ENCODE measurements at regions not wholly inside any gene's neighbourhood (a gene's known extent, or its start where the extent isn't known, plus 50 kb on each side); places are given as distances from the start of the nearest gene placed in this dataset.

DNA sequence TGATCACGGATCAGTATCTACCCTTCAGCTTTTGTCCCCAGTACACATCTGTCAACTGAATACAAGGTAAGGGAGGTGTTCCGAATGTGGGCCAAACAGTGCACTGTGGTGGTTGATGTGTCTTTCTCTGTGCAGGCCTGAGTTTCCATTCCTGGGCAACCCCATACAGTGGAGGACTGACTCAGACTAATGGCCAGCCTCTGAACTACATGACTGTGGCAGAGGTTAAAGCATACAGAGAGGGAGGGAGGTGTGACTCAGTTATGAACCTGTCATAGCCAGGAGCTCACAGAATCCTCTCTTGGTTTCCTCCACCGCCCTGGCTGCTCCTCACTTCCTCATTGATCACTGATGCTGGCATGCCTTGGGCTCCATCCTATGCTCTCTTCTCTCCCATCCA is 136.4 kb upstream of the TAS2R1 start:
- peaks cover 0 to 3% (median 0%) of the 10 kb centered on the region in 4 donors for H3K27me3 ChIP-seq (ENCODE audit: control insufficient read depth in 4 of 4, insufficient read depth in 4 of 4, low read length in 3 of 4)
- H3K27ac ChIP-seq (ENCODE audit: low read depth in 1 of 2, low read length in 2 of 2): no peak overlapping the region
- H3K9me3 ChIP-seq (ENCODE audit: control insufficient read depth in 4 of 4, low read length in 3 of 4): no peaks in the 10 kb centered on the region
- H3K9ac ChIP-seq (ENCODE audit: low read depth in 1 of 2, low read length in 2 of 2): no peak overlapping the region
- DNase-seq (ENCODE audit: low spot score): no peak
- no peak for TF ChIP-seq NR2F2 (IDR thresholded peaks at IDR 0.05)
- TF ChIP-seq, protein P1, sequence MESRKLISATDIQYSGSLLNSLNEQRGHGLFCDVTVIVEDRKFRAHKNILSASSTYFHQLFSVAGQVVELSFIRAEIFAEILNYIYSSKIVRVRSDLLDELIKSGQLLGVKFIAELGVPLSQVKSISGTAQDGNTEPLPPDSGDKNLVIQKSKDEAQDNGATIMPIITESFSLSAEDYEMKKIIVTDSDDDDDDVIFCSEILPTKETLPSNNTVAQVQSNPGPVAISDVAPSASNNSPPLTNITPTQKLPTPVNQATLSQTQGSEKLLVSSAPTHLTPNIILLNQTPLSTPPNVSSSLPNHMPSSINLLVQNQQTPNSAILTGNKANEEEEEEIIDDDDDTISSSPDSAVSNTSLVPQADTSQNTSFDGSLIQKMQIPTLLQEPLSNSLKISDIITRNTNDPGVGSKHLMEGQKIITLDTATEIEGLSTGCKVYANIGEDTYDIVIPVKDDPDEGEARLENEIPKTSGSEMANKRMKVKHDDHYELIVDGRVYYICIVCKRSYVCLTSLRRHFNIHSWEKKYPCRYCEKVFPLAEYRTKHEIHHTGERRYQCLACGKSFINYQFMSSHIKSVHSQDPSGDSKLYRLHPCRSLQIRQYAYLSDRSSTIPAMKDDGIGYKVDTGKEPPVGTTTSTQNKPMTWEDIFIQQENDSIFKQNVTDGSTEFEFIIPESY (IDR thresholded peaks at IDR 0.05): no peak
- TF ChIP-seq, protein P2, sequence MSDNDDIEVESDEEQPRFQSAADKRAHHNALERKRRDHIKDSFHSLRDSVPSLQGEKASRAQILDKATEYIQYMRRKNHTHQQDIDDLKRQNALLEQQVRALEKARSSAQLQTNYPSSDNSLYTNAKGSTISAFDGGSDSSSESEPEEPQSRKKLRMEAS (IDR thresholded peaks at IDR 0.05): no peak
- TF ChIP-seq HNF4A (conservative IDR thresholded peaks at IDR 0.05): no peak
- TF ChIP-seq, protein P3, sequence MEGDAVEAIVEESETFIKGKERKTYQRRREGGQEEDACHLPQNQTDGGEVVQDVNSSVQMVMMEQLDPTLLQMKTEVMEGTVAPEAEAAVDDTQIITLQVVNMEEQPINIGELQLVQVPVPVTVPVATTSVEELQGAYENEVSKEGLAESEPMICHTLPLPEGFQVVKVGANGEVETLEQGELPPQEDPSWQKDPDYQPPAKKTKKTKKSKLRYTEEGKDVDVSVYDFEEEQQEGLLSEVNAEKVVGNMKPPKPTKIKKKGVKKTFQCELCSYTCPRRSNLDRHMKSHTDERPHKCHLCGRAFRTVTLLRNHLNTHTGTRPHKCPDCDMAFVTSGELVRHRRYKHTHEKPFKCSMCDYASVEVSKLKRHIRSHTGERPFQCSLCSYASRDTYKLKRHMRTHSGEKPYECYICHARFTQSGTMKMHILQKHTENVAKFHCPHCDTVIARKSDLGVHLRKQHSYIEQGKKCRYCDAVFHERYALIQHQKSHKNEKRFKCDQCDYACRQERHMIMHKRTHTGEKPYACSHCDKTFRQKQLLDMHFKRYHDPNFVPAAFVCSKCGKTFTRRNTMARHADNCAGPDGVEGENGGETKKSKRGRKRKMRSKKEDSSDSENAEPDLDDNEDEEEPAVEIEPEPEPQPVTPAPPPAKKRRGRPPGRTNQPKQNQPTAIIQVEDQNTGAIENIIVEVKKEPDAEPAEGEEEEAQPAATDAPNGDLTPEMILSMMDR (IDR thresholded peaks at IDR 0.05; ENCODE audit: low read depth, low read length, missing input control): no peak
- no peak for TF ChIP-seq FOXA1 (IDR thresholded peaks at IDR 0.05)
- TF ChIP-seq TAF1 (conservative IDR thresholded peaks at IDR 0.05): no peak
- TF ChIP-seq, protein P4, sequence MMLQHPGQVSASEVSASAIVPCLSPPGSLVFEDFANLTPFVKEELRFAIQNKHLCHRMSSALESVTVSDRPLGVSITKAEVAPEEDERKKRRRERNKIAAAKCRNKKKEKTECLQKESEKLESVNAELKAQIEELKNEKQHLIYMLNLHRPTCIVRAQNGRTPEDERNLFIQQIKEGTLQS (IDR thresholded peaks at IDR 0.05): no peak
- no peak for TF ChIP-seq RAD21 (IDR thresholded peaks at IDR 0.05)
- TF ChIP-seq, protein P5, sequence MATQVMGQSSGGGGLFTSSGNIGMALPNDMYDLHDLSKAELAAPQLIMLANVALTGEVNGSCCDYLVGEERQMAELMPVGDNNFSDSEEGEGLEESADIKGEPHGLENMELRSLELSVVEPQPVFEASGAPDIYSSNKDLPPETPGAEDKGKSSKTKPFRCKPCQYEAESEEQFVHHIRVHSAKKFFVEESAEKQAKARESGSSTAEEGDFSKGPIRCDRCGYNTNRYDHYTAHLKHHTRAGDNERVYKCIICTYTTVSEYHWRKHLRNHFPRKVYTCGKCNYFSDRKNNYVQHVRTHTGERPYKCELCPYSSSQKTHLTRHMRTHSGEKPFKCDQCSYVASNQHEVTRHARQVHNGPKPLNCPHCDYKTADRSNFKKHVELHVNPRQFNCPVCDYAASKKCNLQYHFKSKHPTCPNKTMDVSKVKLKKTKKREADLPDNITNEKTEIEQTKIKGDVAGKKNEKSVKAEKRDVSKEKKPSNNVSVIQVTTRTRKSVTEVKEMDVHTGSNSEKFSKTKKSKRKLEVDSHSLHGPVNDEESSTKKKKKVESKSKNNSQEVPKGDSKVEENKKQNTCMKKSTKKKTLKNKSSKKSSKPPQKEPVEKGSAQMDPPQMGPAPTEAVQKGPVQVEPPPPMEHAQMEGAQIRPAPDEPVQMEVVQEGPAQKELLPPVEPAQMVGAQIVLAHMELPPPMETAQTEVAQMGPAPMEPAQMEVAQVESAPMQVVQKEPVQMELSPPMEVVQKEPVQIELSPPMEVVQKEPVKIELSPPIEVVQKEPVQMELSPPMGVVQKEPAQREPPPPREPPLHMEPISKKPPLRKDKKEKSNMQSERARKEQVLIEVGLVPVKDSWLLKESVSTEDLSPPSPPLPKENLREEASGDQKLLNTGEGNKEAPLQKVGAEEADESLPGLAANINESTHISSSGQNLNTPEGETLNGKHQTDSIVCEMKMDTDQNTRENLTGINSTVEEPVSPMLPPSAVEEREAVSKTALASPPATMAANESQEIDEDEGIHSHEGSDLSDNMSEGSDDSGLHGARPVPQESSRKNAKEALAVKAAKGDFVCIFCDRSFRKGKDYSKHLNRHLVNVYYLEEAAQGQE (IDR thresholded peaks at IDR 0.05): no peak
- no peak overlapping the region for H3K4me3 ChIP-seq (ENCODE audit: low read depth in 1 of 3, low read length in 3 of 3)
- H3K4me1 ChIP-seq (ENCODE audit: control insufficient read depth in 4 of 4, insufficient read depth in 4 of 4, low read length in 3 of 4): no peaks in the 10 kb centered on the region
- H3K36me3 ChIP-seq (ENCODE audit: control insufficient read depth in 4 of 4, insufficient read depth in 3 of 4, low read depth in 1 of 4, low read length in 3 of 4): no peaks in the 10 kb centered on the region
- 84% methylated on average over 3 of the region's 3 CpGs for WGBS

DNA sequence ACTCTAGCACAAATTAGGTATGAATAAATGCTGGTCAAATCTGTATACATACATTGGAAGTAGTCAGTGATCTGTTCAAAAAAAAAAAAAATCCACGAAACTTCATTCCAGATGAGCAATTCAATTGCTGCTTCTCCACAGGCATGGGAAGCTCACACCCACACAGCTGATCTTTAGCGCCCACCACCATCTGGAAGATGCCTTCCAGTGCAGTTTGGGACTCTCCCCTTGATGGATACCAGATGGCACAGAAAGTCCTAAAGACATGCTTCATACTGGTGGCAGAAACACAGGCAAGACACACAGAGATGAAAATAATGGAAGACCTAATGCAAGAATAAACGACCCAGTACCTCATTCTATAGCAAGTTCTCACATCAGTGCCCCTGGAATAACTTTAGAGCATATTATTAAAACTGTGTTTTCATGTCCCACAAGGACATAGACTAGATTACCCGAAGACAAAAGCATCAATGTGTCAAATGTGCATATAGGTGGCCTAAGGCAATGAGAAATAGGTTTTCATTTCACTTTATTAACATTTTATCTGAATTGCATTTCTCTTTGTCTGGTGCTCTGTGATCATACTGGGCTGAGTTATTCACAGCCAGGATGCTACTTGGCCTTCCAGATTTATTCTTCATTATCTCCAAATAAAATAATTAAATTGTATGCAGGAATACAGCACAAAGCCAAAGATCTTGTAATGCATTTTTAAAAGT is 135.4 kb upstream of the TAS2R1 start:
- TF ChIP-seq, protein P2 (IDR thresholded peaks at IDR 0.05): no peak
- TF ChIP-seq RXRA (IDR thresholded peaks at IDR 0.05): no peak
- no peak for TF ChIP-seq FOXA2 (IDR thresholded peaks at IDR 0.05)
- no peak for TF ChIP-seq RAD21 (IDR thresholded peaks at IDR 0.05)
- TF ChIP-seq JUND (IDR thresholded peaks at IDR 0.05): no peak
- TF ChIP-seq, protein P4 (IDR thresholded peaks at IDR 0.05): no peak
- Histone ChIP-seq H3K4me3 (ENCODE audit: low read depth in 1 of 3, low read length in 3 of 3) (no peak overlapping the region), H3K9ac (ENCODE audit: low read depth in 1 of 2, low read length in 2 of 2) (no peak overlapping the region), H3K27ac (ENCODE audit: low read depth in 1 of 2, low read length in 2 of 2) (no peak overlapping the region), H3K4me1 (ENCODE audit: control insufficient read depth in 4 of 4, insufficient read depth in 4 of 4, low read length in 3 of 4) (no peaks in the 10 kb centered on the region), H3K36me3 (ENCODE audit: control insufficient read depth in 4 of 4, insufficient read depth in 3 of 4, low read depth in 1 of 4, low read length in 3 of 4) (no peaks in the 10 kb centered on the region), H3K9me3 (ENCODE audit: control insufficient read depth in 4 of 4, low read length in 3 of 4) (no peaks in the 10 kb centered on the region), H3K27me3 (ENCODE audit: control insufficient read depth in 4 of 4, insufficient read depth in 4 of 4, low read length in 3 of 4) (peaks cover 0 to 3% (median 0%) of the 10 kb centered on the region in 4 donors)
- WGBS: 64% methylated on average over 4 of the region's 4 CpGs
- no peak for DNase-seq (ENCODE audit: low spot score)
